ENCODE measurements at regions not wholly inside any gene's neighbourhood (a gene's known extent, or its start where the extent isn't known, plus 50 kb on each side); places are given as distances from the start of the nearest gene placed in this dataset.
"Not testable (repeated sequence)": the region's sequence is repeated elsewhere in the genome, so short reads cannot be mapped to it uniquely, and the experiment has no call there.

GRCh38 chr2:143922261-143922830, 597.6 kb downstream of the ZEB2 start:
- not testable (repeated sequence) for DNase-seq (ENCODE audit: low spot score)

- DNase-seq (ENCODE audit: low spot score) = no peak
Measured at GRCh38 chr2:143918465-143918989, 601.4 kb downstream of the ZEB2 start.

- DNase-seq (ENCODE audit: low spot score) = no peak
Measured at GRCh38 chr2:143916781-143917180, 603.1 kb downstream of the ZEB2 start.

DNA sequence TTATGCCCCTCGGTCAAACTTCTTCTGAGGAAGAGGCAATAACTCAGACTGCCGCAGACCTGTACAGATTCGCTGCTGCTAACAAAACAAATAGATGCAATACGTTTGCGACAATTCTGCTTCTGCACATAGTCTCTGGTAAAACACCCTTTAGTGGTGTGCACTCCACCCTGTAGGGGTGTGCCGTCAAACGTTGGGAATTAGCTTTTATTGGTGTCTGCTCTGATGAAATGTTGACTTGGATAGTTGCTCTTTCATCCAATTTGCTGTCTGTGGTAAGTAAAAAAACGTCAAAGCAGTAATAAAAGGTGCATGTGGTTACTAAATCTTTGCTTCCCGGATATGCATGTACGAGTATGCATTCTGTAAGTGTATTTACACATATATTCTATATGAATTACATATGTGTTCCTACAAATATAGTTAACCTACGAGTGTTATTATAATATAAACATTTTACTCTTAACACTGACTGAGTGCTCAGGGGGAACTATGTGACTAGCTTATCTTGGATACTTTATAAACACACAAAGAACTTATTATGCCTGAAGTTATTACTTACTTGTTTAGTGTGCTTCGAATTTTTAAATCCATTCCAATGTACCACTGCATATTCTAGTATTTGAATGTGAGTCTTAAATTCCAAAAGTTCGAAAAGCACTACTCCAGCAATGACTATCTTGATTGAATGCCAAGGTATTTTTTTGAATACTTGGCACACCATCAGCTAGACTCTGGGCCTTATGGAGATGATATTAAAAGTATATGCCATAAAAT, 610.2 kb downstream of the ZEB2 start:
- no peak for DNase-seq (ENCODE audit: low spot score)

GRCh38 chr2:143908843-143909242, 611.1 kb downstream of the ZEB2 start:
- no peak for DNase-seq (ENCODE audit: low spot score)

- DNase-seq (ENCODE audit: low spot score) = no peak
Measured at GRCh38 chr2:143907801-143908200, 612.1 kb downstream of the ZEB2 start.

GRCh38 chr2:143906850-143907249, 613.1 kb downstream of the ZEB2 start:
- no peak for DNase-seq (ENCODE audit: low spot score)

- no peak for DNase-seq (ENCODE audit: low spot score)
Measured at GRCh38 chr2:143905587-143905986, 614.3 kb downstream of the ZEB2 start.

- DNase-seq (ENCODE audit: low spot score) = no peak
Measured at GRCh38 chr2:143903172-143903856, 616.6 kb downstream of the ZEB2 start.

- DNase-seq (ENCODE audit: low spot score) = peak; percentile 74
Measured at GRCh38 chr2:143901185-143901842, 618.6 kb downstream of the ZEB2 start.

GRCh38 chr2:143899987-143900386, 619.9 kb downstream of the ZEB2 start:
- DNase-seq (ENCODE audit: low spot score) = no peak

DNA sequence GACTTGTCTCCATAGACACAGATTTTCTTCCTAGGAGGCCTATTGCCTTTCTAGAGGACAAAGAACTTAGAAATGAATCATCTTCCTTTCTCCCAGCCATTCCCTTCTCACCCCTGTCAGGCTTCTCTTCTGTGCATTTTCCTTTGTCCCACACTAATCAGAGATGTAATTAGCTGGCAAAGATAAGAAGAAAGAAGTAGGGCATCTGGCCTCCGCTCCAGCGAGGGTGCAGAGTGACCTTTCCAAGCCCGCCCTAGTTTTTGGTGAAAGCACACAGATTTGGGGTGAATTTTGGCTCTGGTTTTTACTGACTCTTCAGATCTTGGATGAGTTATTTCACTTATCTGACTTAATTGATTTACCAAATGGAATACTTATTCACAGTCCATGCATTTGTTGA, 626.5 kb downstream of the ZEB2 start:
- DNase-seq (ENCODE audit: low spot score) = no peak

- no peak for DNase-seq (ENCODE audit: low spot score)
Measured at GRCh38 chr2:143891879-143892308, 628.0 kb downstream of the ZEB2 start.

DNA sequence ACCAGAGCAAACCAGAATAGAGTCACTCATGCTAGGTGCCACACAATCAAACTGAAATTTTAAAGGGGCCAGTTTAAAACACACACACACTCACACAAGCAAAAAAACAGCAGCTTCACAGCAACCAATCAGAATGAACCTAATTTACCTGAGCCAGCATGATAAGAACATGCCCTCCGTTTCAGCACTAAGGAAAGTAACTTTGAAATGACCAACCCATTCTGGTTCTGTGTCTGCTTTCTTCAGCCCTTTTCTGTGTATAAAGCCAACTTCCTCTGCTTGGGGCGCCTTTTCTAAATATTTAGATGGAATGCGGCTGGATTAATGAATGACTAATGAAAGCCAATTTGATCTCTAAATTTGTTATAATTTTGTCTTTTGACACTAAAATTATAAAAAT, 629.1 kb downstream of the ZEB2 start:
- no peak for DNase-seq (ENCODE audit: low spot score)

- no peak for DNase-seq (ENCODE audit: low spot score)
Measured at GRCh38 chr2:143889216-143889615, 630.7 kb downstream of the ZEB2 start.

- no peak for DNase-seq (ENCODE audit: low spot score)
Measured at GRCh38 chr2:143885461-143885860, 634.5 kb downstream of the ZEB2 start.

DNA sequence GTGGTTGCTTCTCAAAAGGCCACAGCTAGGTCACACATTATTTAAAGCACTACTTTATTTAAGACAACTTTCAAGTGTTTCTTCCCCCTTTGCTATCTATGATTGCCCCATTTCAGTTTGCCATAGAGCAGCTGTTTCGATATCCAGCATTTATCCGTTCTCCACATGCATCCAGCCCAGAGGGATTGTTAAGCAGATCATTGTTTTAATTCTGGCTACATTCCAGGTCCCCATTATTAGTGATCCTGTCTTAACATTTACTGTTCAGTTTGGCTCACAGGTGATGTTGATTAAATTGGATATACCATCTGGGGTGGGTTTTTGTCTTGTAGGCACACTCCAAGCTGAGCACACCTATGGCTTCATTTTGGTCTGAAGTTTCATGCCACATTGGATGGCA, 638.7 kb downstream of the ZEB2 start:
- no peak for DNase-seq (ENCODE audit: low spot score)

- DNase-seq (ENCODE audit: low spot score) = no peak
Measured at GRCh38 chr2:143877876-143878530, 641.9 kb downstream of the ZEB2 start.

GRCh38 chr2:143877056-143877455, 642.9 kb downstream of the ZEB2 start:
- no peak for DNase-seq (ENCODE audit: low spot score)

DNA sequence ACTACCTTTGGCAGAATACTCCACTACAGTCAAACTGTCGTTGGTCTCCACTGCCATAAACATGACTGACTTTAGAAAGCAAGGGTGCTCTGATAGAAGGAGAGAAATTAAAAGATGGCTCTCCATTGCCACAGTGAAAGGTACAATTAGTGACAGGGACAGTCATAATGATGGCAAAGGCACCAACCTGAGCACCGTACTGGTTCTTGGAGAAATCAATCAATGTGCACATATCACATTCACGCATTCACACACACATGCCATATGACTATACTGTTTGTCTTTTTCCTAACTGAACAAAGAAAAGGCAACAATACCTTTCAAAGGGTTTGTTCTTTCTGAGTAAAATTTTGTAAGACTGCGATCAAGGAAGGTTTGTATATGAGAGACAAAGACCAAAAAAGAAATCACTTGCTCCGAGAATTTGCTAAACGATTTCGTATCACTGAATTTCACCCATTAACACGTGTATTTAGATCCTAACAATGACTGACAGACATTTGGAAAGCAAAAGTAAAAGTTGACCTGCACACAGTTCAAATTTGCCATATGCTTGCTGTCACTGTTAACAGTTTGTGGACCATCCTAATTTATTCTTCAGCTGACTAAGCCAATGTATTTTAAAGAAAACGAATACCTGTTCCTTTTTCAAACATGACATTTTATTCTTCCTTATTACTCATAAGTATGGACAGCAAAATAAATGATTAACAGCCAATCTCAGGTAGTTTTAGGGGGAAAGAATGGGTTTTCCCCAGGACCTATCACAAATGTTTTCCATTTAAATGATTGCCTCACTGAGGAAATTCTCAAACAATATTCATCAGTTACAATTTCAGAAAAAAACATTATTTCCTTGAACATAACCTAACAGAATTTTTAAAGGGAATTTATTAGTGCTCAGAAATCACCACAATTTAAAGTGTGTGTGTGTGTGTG, 644.4 kb downstream of the ZEB2 start:
- no peak for DNase-seq (ENCODE audit: low spot score)

DNA sequence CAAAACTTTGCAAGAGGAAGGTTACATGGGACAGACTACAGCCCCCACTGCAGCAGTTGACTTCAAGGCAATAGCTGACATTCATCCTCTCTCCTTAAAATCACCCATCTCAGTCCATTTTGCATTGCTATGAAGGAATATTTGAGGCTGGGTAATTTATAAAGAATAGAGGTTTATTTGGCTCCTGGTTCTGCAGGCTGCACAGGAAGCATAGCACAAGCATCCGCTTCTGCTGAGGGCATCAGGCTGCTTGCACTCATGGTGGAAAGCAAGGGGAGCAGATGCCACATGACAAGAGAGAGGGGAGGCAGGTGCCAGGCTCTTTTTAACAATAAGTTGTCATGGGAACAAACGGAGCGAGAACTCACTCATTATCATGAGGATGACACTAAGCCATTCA, 646.0 kb downstream of the ZEB2 start:
- DNase-seq (ENCODE audit: low spot score) = no peak
